PC-9 (cell line): ENCODE measurements at regions not wholly inside any gene's neighbourhood (a gene's known extent, or its start where the extent isn't known, plus 50 kb on each side); places are given as distances from the start of the nearest gene placed in this dataset.

Experiments
- BruUV-seq: library from RNA; stranded (reverse); fragments of 400-500 nt; replicated peaks from 2 replicates; lab custom pipeline; 2021; lab: Mats Ljungman, UMichigan
- CTCF ChIA-PET: fragments of 300-600 bp; sonication (Branson Sonifier 250); formaldehyde crosslinking; loops from one replicate; lab custom pipeline; 2022; ENCODE audit warnings: antibody characterized with exemption; lab: Charles Lee
- POLR2A ChIA-PET: fragments of 300-600 bp; sonication (Branson Sonifier 250); formaldehyde crosslinking; loops from one replicate; lab custom pipeline; 2022; ENCODE audit warnings: antibody characterized with exemption; ENCODE audit not compliant: unreplicated experiment; lab: Charles Lee
- DNase-seq, 2 experiments: peaks; one replicate each; pipeline versions ENCODE4 v3.0.0 to v3.0.0-alpha.2; 2015 to 2022; ENCODE audit warnings: mixed read lengths in 1 of 2
- H2AFZ ChIP-seq: fragments of 200-600 bp; sonication (generic); 2 replicates; pipeline ENCODE4 v1.8.1; 2017; ENCODE audit warnings: antibody characterized with exemption
- H3F3A ChIP-seq: fragments of 200-600 bp; sonication (generic); 2 replicates; pipeline ENCODE4 v1.8.1; 2017; ENCODE audit warnings: antibody characterized with exemption, mild to moderate bottlenecking, low read depth; ENCODE audit not compliant: insufficient read depth
- H3K27ac ChIP-seq: fragments of 200-600 bp; sonication (generic); 2 replicates; pipeline ENCODE4 v1.6.1; 2016; ENCODE audit warnings: mixed run types
- H3K27me3 ChIP-seq: fragments of 200-600 bp; sonication (generic); 2 replicates; pipeline ENCODE4 v1.6.1; 2016; ENCODE audit warnings: low read depth, mixed run types; ENCODE audit not compliant: insufficient read depth
- H3K36me3 ChIP-seq: fragments of 200-600 bp; sonication (generic); 2 replicates; pipeline ENCODE4 v1.6.1; 2016; ENCODE audit warnings: low read depth, mixed run types
- H3K4me1 ChIP-seq: fragments of 200-600 bp; sonication (generic); replicated peaks from 2 replicates; pipeline ENCODE4 v1.6.1; 2016; ENCODE audit warnings: mixed run types; ENCODE audit not compliant: insufficient read depth
- H3K4me2 ChIP-seq: fragments of 200-600 bp; sonication (generic); 2 replicates; pipeline ENCODE4 v1.6.1; 2017; ENCODE audit warnings: mixed run types
- H3K4me3 ChIP-seq: fragments of 200-600 bp; sonication (generic); 2 replicates; pipeline ENCODE4 v1.6.1; 2016; ENCODE audit warnings: mixed run types
- H3K79me2 ChIP-seq: fragments of 200-600 bp; sonication (generic); 2 replicates; pipeline ENCODE4 v1.6.1; 2017; ENCODE audit warnings: low read depth, mixed run types
- H3K9me2 ChIP-seq: fragments of 200-600 bp; sonication (generic); 2 replicates; pipeline ENCODE4 v1.8.1; 2017; ENCODE audit warnings: mild to moderate bottlenecking; ENCODE audit not compliant: insufficient read depth
- H3K9me3 ChIP-seq: fragments of 200-600 bp; sonication (generic); 2 replicates; pipeline ENCODE4 v1.8.1; 2016; ENCODE audit warnings: low read depth; ENCODE audit not compliant: insufficient read depth
- H4K20me1 ChIP-seq: fragments of 200-600 bp; sonication (generic); 2 replicates; pipeline ENCODE4 v1.8.1; 2017; ENCODE audit not compliant: insufficient read depth
- CTCF ChIP-seq: fragments of 200-600 bp; sonication (generic); conservative IDR thresholded peaks from 2 replicates; pipeline ENCODE4 v1.6.1; 2017; ENCODE audit warnings: mixed run types, antibody characterized with exemption, mild to moderate bottlenecking, moderate library complexity
- EZH2 ChIP-seq: fragments of 200-600 bp; sonication (generic); IDR thresholded peaks from 2 replicates; pipeline ENCODE4 v1.8.0; 2017; ENCODE audit warnings: antibody characterized with exemption, low read depth
- intact Hi-C: fragments of 100-400 bp; cut with micrococcal nuclease; formaldehyde crosslinking; loops from one replicate; pipeline ENCODE4 v1.10.0; 2022; ENCODE audit not compliant: unreplicated experiment

- H3K36me3 ChIP-seq: no peaks in the 10 kb centered on the region
- no peak overlapping the region for H3K4me2 ChIP-seq
- no peaks in the 10 kb centered on the region for H4K20me1 ChIP-seq
- peaks cover 2% of the 10 kb centered on the region; the same call in 1 of the 2 replicates for H3K27me3 ChIP-seq
- TF ChIP-seq EZH2: no peak
- TF ChIP-seq CTCF: no peak
- ChIA-PET POLR2A (no interaction called here), CTCF (no interaction called here)
- H3K27ac ChIP-seq: no peak overlapping the region
- no peaks in the 10 kb centered on the region for H3K79me2 ChIP-seq
- H2AFZ ChIP-seq: no peak overlapping the region
- H3K4me3 ChIP-seq: no peak overlapping the region
- no peaks in the 10 kb centered on the region for H3K9me3 ChIP-seq
- no peaks in the 10 kb centered on the region for H3K9me2 ChIP-seq
- intact Hi-C loops: no loop called here
- no TSS peak for BruUV-seq
- no peaks in the 10 kb centered on the region for H3K4me1 ChIP-seq
- no peak for DNase-seq
- no peaks in the 10 kb centered on the region for H3F3A ChIP-seq
Observed at GRCh38 chr16:65954446-65954845, 412.0 kb upstream of the CDH5 start.

GRCh38 chr16:65950211-65950610 lies 416.3 kb upstream of the CDH5 start:
- Histone ChIP-seq H3K27me3 (peaks cover 5% of the 10 kb centered on the region; the same call in 1 of the 2 replicates), H3K4me3 (no peak overlapping the region), H3K9me3 (no peaks in the 10 kb centered on the region), H3K79me2 (no peaks in the 10 kb centered on the region), H3K36me3 (no peaks in the 10 kb centered on the region), H3K4me2 (no peak overlapping the region), H3K4me1 (no peaks in the 10 kb centered on the region), H3K9me2 (no peaks in the 10 kb centered on the region), H3K27ac (no peak overlapping the region), H2AFZ (no peak overlapping the region), H3F3A (no peaks in the 10 kb centered on the region), H4K20me1 (no peaks in the 10 kb centered on the region)
- no peak for DNase-seq
- TF ChIP-seq CTCF (no peak), EZH2 (no peak)
- intact Hi-C loops: no loop called here
- ChIA-PET POLR2A (no interaction called here), CTCF (no interaction called here)
- BruUV-seq: no TSS peak

- no TSS peak for BruUV-seq
- POLR2A ChIA-PET: no interaction called here
- Histone ChIP-seq H4K20me1 (no peaks in the 10 kb centered on the region), H2AFZ (no peak overlapping the region), H3K36me3 (no peaks in the 10 kb centered on the region), H3K27ac (no peak overlapping the region), H3K9me2 (no peaks in the 10 kb centered on the region), H3F3A (no peaks in the 10 kb centered on the region), H3K4me2 (no peak overlapping the region), H3K4me1 (no peaks in the 10 kb centered on the region), H3K79me2 (no peaks in the 10 kb centered on the region), H3K27me3 (peaks cover 5% of the 10 kb centered on the region; the same call in 1 of the 2 replicates), H3K4me3 (no peak overlapping the region), H3K9me3 (no peaks in the 10 kb centered on the region)
- CTCF ChIA-PET: no interaction called here
- intact Hi-C loops: no loop called here
- no peak for DNase-seq
- no peak for TF ChIP-seq EZH2
- TF ChIP-seq CTCF: no peak
Observed at GRCh38 chr16:65948361-65948760, 418.1 kb upstream of the CDH5 start.
